HCT116 (cell line): ENCODE measurements at regions not wholly inside any gene's neighbourhood (a gene's known extent, or its start where the extent isn't known, plus 50 kb on each side); places are given as distances from the start of the nearest gene placed in this dataset.

Experiments
- ATAC-seq: fragments of 200-7000 bp; cut with Tn5 transposase; 2 replicates; pipeline ENCODE4 v1.9.1; 2020; ENCODE audit warnings: mild to moderate bottlenecking, moderate library complexity
- BruUV-seq: library from RNA; stranded (reverse); fragments of 400-500 nt; replicated peaks from 2 replicates; lab custom pipeline; 2021; lab: Mats Ljungman, UMichigan
- CTCF ChIA-PET: fragments of 300-600 bp; sonication (Branson Sonifier 250); formaldehyde crosslinking; loops from one replicate; lab custom pipeline; 2021; ENCODE audit warnings: antibody characterized with exemption; lab: Charles Lee
- POLR2A ChIA-PET: fragments of 300-600, 350-600 bp; sonication (Branson Sonifier 250); formaldehyde crosslinking; loops from one replicate; lab custom pipeline; 2021; ENCODE audit warnings: antibody characterized with exemption; lab: Charles Lee
- RAD21 ChIA-PET, 2 experiments: fragments of 300-600 bp; sonication (Branson Sonifier 250); formaldehyde crosslinking; loops; one replicate each; lab custom pipeline; 2023; ENCODE audit warnings: low total read pairs in 2 of 2; ENCODE audit not compliant: uncharacterized antibody in 2 of 2, unreplicated experiment in 2 of 2, low non-redundant PET in 1 of 2; lab: Charles Lee
- DNase-seq: peaks from one replicate; pipeline ENCODE4 v3.0.0-alpha.2; 2010; ENCODE audit warnings: low read depth, low spot score
- H2AFZ ChIP-seq: fragments of 200-600 bp; shearing (Covaris generic), sonication (generic); 2 replicates; pipeline ENCODE4 v1.6.1; 2017; ENCODE audit warnings: low read depth, mixed run types, mixed read lengths, antibody characterized with exemption, low read length; ENCODE audit not compliant: poor library complexity, severe bottlenecking
- H3K27ac ChIP-seq: 2 replicates; pipeline ENCODE4 v1.5.1; 2012; ENCODE audit warnings: low read depth, low read length
- H3K27me3 ChIP-seq: fragments of 200-600 bp; sonication (generic); 2 replicates; pipeline ENCODE4 v1.6.1; 2016; ENCODE audit warnings: mixed run types, low read length, mixed read lengths; ENCODE audit not compliant: insufficient read depth
- H3K36me3 ChIP-seq, 2 experiments: fragments of 200-500 bp in 1 of 2; fragments of 200-600 bp in 1 of 2; sonication (Bioruptor generic) in 1 of 2; sonication (generic) in 1 of 2; 2 replicates each; pipeline versions ENCODE4 v1.5.1 to v1.6.1; 2014 to 2016; ENCODE audit warnings: low read length in 2 of 2, inconsistent platforms in 1 of 2, mixed read lengths in 1 of 2, mixed run types in 1 of 2; ENCODE audit not compliant: insufficient read depth in 2 of 2, control insufficient read depth in 1 of 2
- H3K4me1 ChIP-seq, 2 experiments: fragments of 200-600 bp in 1 of 2; sonication (generic) in 1 of 2; 2 replicates each; pipeline versions ENCODE4 v1.5.1 to v1.6.1; 2012 to 2017; ENCODE audit warnings: low read length in 2 of 2, inconsistent platforms in 1 of 2, mild to moderate bottlenecking in 1 of 2, mixed read lengths in 1 of 2, mixed run types in 1 of 2, moderate library complexity in 1 of 2; ENCODE audit not compliant: insufficient read depth in 2 of 2, control insufficient read depth in 1 of 2
- H3K4me2 ChIP-seq: fragments of 200-600 bp; sonication (generic); 2 replicates; pipeline ENCODE4 v1.6.1; 2017; ENCODE audit warnings: mixed run types, low read length, mixed read lengths
- H3K4me3 ChIP-seq, 2 experiments: fragments of 200-600 bp in 1 of 2; sonication (generic) in 1 of 2; replicated peaks in 1 of 2; 2 replicates each; pipeline ENCODE4 v1.5.1; 2011 to 2016; ENCODE audit warnings: low read length in 2 of 2, control low read depth in 1 of 2, low read depth in 1 of 2, mild to moderate bottlenecking in 1 of 2, mixed read lengths in 1 of 2, mixed run types in 1 of 2
- H3K79me2 ChIP-seq: fragments of 200-600 bp; sonication (generic); 2 replicates; pipeline ENCODE4 v1.6.1; 2017; ENCODE audit warnings: mild to moderate bottlenecking, mixed run types, low read length, moderate library complexity, mixed read lengths; ENCODE audit not compliant: insufficient read depth
- H3K9ac ChIP-seq: fragments of 200-600 bp; sonication (generic); 2 replicates; pipeline ENCODE4 v1.6.1; 2016; ENCODE audit warnings: low read length, mixed read lengths
- H3K9me2 ChIP-seq: fragments of 200-600 bp; sonication (generic), shearing (Covaris generic); 2 replicates; pipeline ENCODE4 v1.6.1; 2017; ENCODE audit warnings: mixed run types, mild to moderate bottlenecking, moderate library complexity; ENCODE audit not compliant: insufficient read depth
- H3K9me3 ChIP-seq, 2 experiments: fragments of 200-500 bp in 1 of 2; fragments of 200-600 bp in 1 of 2; sonication (Bioruptor generic) in 1 of 2; sonication (generic) in 1 of 2; 2 replicates each; pipeline ENCODE4 v1.6.1; 2014 to 2017; ENCODE audit warnings: low read length in 2 of 2, mixed read lengths in 2 of 2, inconsistent platforms in 1 of 2, low read depth in 1 of 2, mild to moderate bottlenecking in 1 of 2, mixed run types in 1 of 2, moderate library complexity in 1 of 2; ENCODE audit not compliant: control insufficient read depth in 1 of 2, insufficient read depth in 1 of 2
- H4K20me1 ChIP-seq: fragments of 200-600 bp; sonication (generic), shearing (Covaris generic); 2 replicates; pipeline ENCODE4 v1.6.1; 2017; ENCODE audit warnings: mixed run types, mild to moderate bottlenecking, moderate library complexity; ENCODE audit not compliant: insufficient read depth
- CBX3 ChIP-seq: IDR thresholded peaks from 2 replicates; pipeline ENCODE4 v1.6.1; 2012; ENCODE audit warnings: low read depth
- CEBPB ChIP-seq: IDR thresholded peaks from 2 replicates; pipeline ENCODE4 v1.6.1; 2012; ENCODE audit warnings: low read depth
- POLR2A ChIP-seq: IDR thresholded peaks from 2 replicates; pipeline ENCODE4 v1.7.0; 2011; ENCODE audit warnings: borderline replicate concordance; ENCODE audit not compliant: insufficient read depth, insufficient read length; ENCODE audit errors: extremely low read depth
- RAD21 ChIP-seq: IDR thresholded peaks from 2 replicates; pipeline ENCODE4 v1.6.1; 2012; ENCODE audit warnings: low read depth, mild to moderate bottlenecking
- ZFX ChIP-seq: fragments of 450-650 bp; IDR thresholded peaks from 2 replicates; pipeline ENCODE4 v1.6.1; 2017
- ZNF274 ChIP-seq: fragments of 200-500 bp; sonication (Bioruptor generic); IDR thresholded peaks from 2 replicates; pipeline ENCODE4 v1.6.1; 2014; ENCODE audit warnings: mild to moderate bottlenecking, low read depth, low read length, inconsistent platforms
- intact Hi-C: fragments of 100-400 bp; cut with micrococcal nuclease; formaldehyde crosslinking; loops from 2 replicates; pipeline ENCODE4 v1.10.0; 2022
- TF ChIP-seq, protein P1 (sequence below): IDR thresholded peaks from 2 replicates; pipeline ENCODE4 v1.6.1; 2012

DNA sequence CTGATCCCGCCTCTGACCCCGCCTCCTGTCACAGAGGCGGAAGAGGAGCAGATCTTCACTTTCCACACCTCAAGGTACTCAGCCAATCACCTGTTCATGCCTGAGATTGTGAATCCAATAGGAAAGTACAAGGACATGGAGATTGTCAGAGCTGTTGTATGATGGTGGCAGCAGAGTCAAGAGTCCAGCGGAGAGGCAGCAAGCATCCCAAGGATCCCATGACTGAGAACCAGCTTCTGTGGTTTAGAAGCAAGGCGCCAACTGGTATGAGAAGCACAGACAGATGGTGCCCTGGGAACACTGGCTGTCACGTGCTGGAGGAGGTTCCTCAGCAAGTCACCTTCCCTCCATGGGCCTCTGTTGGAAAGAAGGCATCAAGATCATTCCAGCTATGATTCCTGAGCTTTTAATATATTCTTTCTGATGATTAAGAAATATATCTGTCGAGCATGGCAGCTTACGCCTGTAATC lies 93.9 kb downstream of the CPN2 start (continued):
- TF ChIP-seq ZNF274: no peak
- TF ChIP-seq CBX3: no peak
- TF ChIP-seq ZFX: no peak

DNA sequence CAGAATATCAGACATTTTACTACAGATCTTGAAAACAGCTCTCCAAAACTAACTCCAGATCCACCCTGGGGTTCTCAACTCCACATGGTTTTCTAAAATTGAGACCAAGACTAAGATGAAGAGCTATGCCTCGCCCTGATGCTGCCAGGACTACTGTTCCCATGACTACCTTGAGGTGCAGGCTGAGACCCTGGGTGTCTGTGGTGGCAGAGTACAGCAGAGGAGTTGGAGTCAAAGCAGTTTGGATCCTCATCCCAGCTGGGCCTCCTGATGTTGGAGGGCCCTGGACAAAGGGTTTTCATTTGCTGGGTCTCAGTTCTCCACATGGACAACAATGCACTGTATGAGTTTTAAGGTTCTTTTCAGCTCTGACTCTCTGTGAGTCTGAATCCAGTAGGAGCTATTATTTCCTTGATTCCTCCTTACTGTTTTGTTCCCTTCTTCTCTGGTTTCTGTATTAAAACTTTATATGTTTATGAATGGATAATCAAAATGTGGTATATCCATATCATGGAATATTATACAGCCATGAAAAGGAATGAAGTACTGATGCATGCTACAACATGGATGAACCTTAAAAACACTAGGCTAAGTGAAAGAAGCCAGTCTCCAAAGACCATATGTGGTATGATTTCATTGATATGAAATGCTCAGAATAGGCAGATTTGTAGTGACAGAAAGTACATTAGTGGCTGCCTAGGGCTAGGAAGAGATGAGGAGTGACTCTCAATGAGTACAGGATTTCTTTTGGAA lies 93.0 kb downstream of the CPN2 start:
- no peak overlapping the region for H2AFZ ChIP-seq
- POLR2A ChIA-PET: no interaction called here
- no TSS peak for BruUV-seq
- no peaks in the 10 kb centered on the region for H4K20me1 ChIP-seq
- no peaks in the 10 kb centered on the region for H3K79me2 ChIP-seq
- H3K9me2 ChIP-seq: no peaks in the 10 kb centered on the region
- no peaks in the 10 kb centered on the region for H3K36me3 ChIP-seq
- H3K9ac ChIP-seq: no peak overlapping the region
- no peak overlapping the region for H3K4me2 ChIP-seq
- H3K4me3 ChIP-seq: no peak overlapping the region
- H3K27me3 ChIP-seq: no peaks in the 10 kb centered on the region
- CTCF ChIA-PET: no interaction called here
- H3K9me3 ChIP-seq: peaks cover 0 to 8% of the 10 kb centered on the region in 2 experiments; a peak in 1 of 4 replicates
- no peak for TF ChIP-seq POLR2A
- no peak for TF ChIP-seq ZNF274
- TF ChIP-seq CBX3: peak; percentile 51; the same call in 1 of the 2 replicates
- no peak for TF ChIP-seq CEBPB
- no peak for TF ChIP-seq RAD21
- TF ChIP-seq, protein P1, sequence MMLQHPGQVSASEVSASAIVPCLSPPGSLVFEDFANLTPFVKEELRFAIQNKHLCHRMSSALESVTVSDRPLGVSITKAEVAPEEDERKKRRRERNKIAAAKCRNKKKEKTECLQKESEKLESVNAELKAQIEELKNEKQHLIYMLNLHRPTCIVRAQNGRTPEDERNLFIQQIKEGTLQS: no peak
- intact Hi-C loops: no loop called here
- DNase-seq (no peak), ATAC-seq (no peak)
- H3K4me1 ChIP-seq: peaks cover 4 to 13% of the 10 kb centered on the region in 2 experiments
- H3K27ac ChIP-seq: no peak overlapping the region
- RAD21 ChIA-PET: no interaction called here
